ENCODE measurements at regions not wholly inside any gene's neighbourhood (a gene's known extent, or its start where the extent isn't known, plus 50 kb on each side); places are given as distances from the start of the nearest gene placed in this dataset.

- peak; percentile 73 for DNase-seq (ENCODE audit: low read depth)
Observed at GRCh38 chr13:30845297-30846214, 60.5 kb upstream of the MEDAG start.

GRCh38 chr13:30846311-30846710 lies 59.8 kb upstream of the MEDAG start:
- DNase-seq (ENCODE audit: low read depth) = peak; percentile 75

- DNase-seq (ENCODE audit: low read depth) = no peak
Observed at GRCh38 chr13:30846866-30847265, 59.2 kb upstream of the MEDAG start.

GRCh38 chr13:30847650-30848307 lies 58.3 kb upstream of the MEDAG start:
- DNase-seq (ENCODE audit: low read depth) = peak; percentile 94

GRCh38 chr13:30848332-30849027 lies 57.6 kb upstream of the MEDAG start:
- DNase-seq (ENCODE audit: low read depth) = no peak

GRCh38 chr13:30849611-30850010 lies 56.5 kb upstream of the MEDAG start:
- DNase-seq (ENCODE audit: low read depth) = no peak

GRCh38 chr13:30850204-30850866 lies 55.7 kb upstream of the MEDAG start:
- no peak for DNase-seq (ENCODE audit: low read depth)

- DNase-seq (ENCODE audit: low read depth) = no peak
Observed at GRCh38 chr13:30850867-30851211, 55.2 kb upstream of the MEDAG start.

GRCh38 chr13:30851697-30852096 lies 54.4 kb upstream of the MEDAG start:
- no peak for DNase-seq (ENCODE audit: low read depth)

- no peak for DNase-seq (ENCODE audit: low read depth)
Observed at GRCh38 chr13:30855569-30855968, 50.5 kb upstream of the MEDAG start.

- no peak for DNase-seq (ENCODE audit: low read depth)
Observed at GRCh38 chr13:30856005-30856790, 49.9 kb upstream of the MEDAG start.

All from ELR (cell line).